ENCODE measurements at regions not wholly inside any gene's neighbourhood (a gene's known extent, or its start where the extent isn't known, plus 50 kb on each side); places are given as distances from the start of the nearest gene placed in this dataset.

DNA sequence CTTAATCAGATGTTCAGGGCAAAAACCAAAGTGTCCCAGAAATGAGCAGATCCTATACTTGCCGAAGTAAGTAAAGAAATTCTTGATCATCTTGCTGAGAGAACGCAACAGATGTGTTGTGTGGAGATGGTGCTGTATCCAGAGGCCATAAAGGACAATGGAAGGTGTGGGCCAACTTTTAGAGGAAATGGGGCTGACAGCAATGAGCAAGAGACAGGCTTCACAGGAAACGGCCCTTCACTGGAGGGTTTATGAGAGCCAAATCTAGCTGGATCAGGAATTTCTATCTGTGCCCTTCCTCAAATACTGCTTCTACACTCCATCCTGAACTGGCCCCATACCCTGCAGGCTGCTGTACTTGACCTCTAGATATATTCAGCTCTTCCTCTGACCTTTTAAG, 583.9 kb upstream of the DIPK2B start:
- H3K27me3 Mint-ChIP-seq: peaks cover 30% of the 10 kb centered on the region
- peaks cover 25% of the 10 kb centered on the region for H3K4me1 Mint-ChIP-seq (ENCODE audit: low read depth)
- no peaks in the 10 kb centered on the region for H3K36me3 Mint-ChIP-seq (ENCODE audit: low read depth)
- no peak overlapping the region for H3K4me3 Mint-ChIP-seq
- intact Hi-C loops (cut with micrococcal nuclease): no loop called here
- no peaks in the 10 kb centered on the region for H3K9me3 Mint-ChIP-seq
- H3K27ac Mint-ChIP-seq: no peak overlapping the region

- peaks cover 25% of the 10 kb centered on the region for H3K4me1 Mint-ChIP-seq (ENCODE audit: low read depth)
- H3K27me3 Mint-ChIP-seq: peaks cover 27% of the 10 kb centered on the region
- no peak overlapping the region for H3K27ac Mint-ChIP-seq
- H3K4me3 Mint-ChIP-seq: no peak overlapping the region
- H3K9me3 Mint-ChIP-seq: no peaks in the 10 kb centered on the region
- H3K36me3 Mint-ChIP-seq (ENCODE audit: low read depth): no peaks in the 10 kb centered on the region
- intact Hi-C loops (cut with micrococcal nuclease): no loop called here
These were observed 582.3 kb upstream of the DIPK2B start for GRCh38 chrX:45783002-45783401.

DNA sequence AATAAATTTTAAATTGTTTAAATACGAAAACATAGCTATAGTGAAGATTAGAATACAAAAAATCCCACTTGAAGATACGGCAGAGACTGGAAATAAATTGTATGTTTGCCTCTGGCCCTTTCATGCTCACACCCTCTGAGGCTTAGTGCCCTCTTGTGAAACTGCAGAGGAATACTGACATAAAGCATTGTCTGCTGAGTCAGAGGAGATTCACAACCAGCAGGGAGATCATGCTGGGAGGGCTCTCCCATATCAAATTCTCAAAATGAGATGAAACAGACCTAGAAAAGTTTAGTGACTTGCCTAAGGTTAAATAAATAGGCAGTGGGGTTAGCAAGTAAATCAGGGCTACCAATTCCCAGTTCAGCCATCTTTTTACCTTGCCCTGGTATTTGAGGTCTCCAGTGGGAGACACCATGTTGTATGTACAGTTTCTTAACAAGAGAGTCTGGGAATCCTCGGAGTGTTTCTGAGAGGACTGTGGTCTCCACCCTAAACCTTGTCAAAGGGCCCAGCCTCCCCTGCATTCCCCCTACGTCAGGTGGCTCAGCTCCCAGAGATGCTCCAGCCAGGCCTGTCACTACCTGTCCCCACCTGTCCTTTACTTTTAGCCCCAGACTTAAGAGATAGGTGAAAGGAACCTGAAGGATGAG, 581.4 kb upstream of the DIPK2B start:
- Mint-ChIP-seq H3K4me3 (no peak overlapping the region), H3K4me1 (ENCODE audit: low read depth) (peaks cover 32% of the 10 kb centered on the region), H3K27ac (no peak overlapping the region), H3K9me3 (no peaks in the 10 kb centered on the region), H3K27me3 (peaks cover 28% of the 10 kb centered on the region), H3K36me3 (ENCODE audit: low read depth) (no peaks in the 10 kb centered on the region)
- intact Hi-C loops (cut with micrococcal nuclease): no loop called here

DNA sequence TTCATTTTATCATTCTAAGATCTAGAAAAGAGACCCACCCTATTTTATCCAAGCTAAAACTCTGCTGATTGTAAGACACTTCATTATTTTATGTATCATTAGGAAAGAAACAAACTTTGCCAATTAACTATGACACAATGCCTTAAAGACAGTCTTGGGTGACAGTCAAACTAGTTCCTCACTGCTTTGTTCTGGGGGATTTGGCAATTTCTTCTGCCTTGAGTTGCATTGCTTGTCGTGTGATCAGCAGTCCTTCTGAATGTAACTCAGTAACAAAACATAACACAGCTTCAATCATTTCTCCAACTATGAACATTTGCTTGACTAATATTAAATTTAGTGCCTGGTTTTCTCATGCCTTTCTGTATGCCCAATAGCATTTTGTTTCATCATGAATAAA, 577.9 kb upstream of the DIPK2B start:
- Mint-ChIP-seq H3K27me3 (peaks cover 24% of the 10 kb centered on the region), H3K4me3 (no peak overlapping the region), H3K4me1 (ENCODE audit: low read depth) (peaks cover 40% of the 10 kb centered on the region), H3K9me3 (no peaks in the 10 kb centered on the region), H3K27ac (no peak overlapping the region), H3K36me3 (ENCODE audit: low read depth) (no peaks in the 10 kb centered on the region)
- intact Hi-C loops (cut with micrococcal nuclease): no loop called here

DNA sequence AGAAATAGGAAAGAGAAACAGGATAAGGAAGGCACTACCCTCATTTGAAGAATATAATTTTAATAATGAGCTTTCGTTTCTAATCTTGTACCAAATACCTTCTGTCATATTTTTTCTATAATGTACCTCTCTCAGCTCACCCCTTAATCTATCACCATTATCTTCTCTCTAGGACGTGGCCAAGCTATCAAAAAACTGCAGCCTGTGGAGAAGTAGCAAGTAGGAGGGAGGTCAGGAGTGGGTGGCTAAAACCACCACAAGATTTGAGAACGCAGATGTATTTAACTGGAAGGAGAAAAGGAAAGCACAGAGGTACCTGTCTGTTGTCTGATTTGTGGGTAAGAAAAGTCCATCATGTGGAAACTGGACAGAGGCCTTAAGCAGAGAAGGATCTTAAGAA, 576.7 kb upstream of the DIPK2B start:
- H3K27ac Mint-ChIP-seq: no peak overlapping the region
- H3K9me3 Mint-ChIP-seq: no peaks in the 10 kb centered on the region
- H3K4me1 Mint-ChIP-seq (ENCODE audit: low read depth): peaks cover 32% of the 10 kb centered on the region
- no peaks in the 10 kb centered on the region for H3K36me3 Mint-ChIP-seq (ENCODE audit: low read depth)
- peaks cover 25% of the 10 kb centered on the region for H3K27me3 Mint-ChIP-seq
- intact Hi-C loops (cut with micrococcal nuclease): no loop called here
- no peak overlapping the region for H3K4me3 Mint-ChIP-seq

DNA sequence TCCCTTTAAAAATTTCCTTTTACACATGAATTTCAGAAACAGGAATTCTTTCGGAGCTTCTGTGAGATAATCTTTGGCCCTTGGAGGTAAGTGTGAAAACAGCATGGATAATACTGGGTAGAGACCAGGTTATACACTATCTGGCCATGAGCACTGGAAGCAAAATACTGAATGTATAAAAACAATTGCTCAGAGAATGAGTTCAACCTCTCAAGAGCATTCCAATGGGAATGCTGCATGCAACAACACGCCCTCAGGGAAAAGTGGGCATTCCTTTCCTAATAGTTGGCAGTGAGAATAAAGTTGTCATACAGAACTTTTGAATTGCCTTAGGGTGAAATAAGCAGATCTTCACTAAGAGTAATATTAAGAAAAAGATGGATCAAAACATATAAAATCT, 574.8 kb upstream of the DIPK2B start:
- Mint-ChIP-seq H3K9me3 (no peaks in the 10 kb centered on the region), H3K27ac (no peak overlapping the region), H3K4me1 (ENCODE audit: low read depth) (peaks cover 45% of the 10 kb centered on the region), H3K4me3 (no peak overlapping the region), H3K36me3 (ENCODE audit: low read depth) (no peaks in the 10 kb centered on the region), H3K27me3 (peaks cover 25% of the 10 kb centered on the region)
- intact Hi-C loops (cut with micrococcal nuclease): no loop called here

DNA sequence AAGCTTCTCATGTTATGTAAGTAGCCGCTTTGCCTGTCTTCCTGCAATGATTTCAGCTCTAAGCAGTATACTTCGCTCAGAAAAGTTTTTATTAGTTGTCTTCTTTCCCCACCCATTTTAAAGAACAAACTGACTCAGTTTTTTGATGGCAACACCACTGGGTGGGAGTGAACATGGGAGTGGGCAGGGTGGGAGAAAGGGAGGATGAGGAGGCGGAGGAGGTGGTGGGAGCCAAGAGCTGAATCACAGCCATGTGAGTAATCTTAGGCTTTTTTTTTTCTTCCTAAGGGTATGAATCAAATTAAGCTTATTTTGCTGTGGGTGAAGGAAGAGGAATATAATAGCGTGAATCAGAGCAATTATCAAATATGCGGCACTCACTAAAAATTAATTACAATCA, 574.3 kb upstream of the DIPK2B start:
- Mint-ChIP-seq H3K4me3 (no peak overlapping the region), H3K4me1 (ENCODE audit: low read depth) (peaks cover 40% of the 10 kb centered on the region), H3K27me3 (peaks cover 20% of the 10 kb centered on the region), H3K36me3 (ENCODE audit: low read depth) (no peaks in the 10 kb centered on the region), H3K27ac (no peak overlapping the region), H3K9me3 (no peaks in the 10 kb centered on the region)
- intact Hi-C loops (cut with micrococcal nuclease): loop anchor here (5.0 kb wide), 1 partner anchor 32 kb away; no protein-coding TSS in a partner anchor

DNA sequence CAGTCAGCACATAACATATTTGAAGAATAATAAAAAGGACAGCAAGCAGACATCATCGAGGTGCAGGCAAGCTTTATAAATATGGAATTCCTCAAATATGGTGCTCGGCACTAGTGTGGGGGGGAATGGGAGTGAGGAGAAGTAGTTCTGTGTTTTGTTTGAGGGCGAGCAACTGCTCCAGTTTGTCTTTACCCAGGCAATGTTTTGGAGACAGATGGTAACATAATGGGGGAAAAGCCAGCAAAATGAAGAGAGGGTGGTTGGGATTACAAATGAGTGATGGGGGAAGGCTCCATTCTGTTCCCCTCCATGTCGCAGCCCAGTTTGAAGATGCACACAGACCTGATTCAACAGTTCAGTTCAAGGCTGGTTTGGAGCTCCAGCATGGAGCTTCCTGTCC, 572.9 kb upstream of the DIPK2B start:
- peak overlapping the region; percentile 25 for H3K27ac Mint-ChIP-seq
- H3K4me3 Mint-ChIP-seq: no peak overlapping the region
- peaks cover 11% of the 10 kb centered on the region for H3K27me3 Mint-ChIP-seq
- no peaks in the 10 kb centered on the region for H3K36me3 Mint-ChIP-seq (ENCODE audit: low read depth)
- no peaks in the 10 kb centered on the region for H3K9me3 Mint-ChIP-seq
- peaks cover 28% of the 10 kb centered on the region for H3K4me1 Mint-ChIP-seq (ENCODE audit: low read depth)
- intact Hi-C loops (cut with micrococcal nuclease): loop anchor here (5.0 kb wide), 1 partner anchor 34 kb away; no protein-coding TSS in a partner anchor

DNA sequence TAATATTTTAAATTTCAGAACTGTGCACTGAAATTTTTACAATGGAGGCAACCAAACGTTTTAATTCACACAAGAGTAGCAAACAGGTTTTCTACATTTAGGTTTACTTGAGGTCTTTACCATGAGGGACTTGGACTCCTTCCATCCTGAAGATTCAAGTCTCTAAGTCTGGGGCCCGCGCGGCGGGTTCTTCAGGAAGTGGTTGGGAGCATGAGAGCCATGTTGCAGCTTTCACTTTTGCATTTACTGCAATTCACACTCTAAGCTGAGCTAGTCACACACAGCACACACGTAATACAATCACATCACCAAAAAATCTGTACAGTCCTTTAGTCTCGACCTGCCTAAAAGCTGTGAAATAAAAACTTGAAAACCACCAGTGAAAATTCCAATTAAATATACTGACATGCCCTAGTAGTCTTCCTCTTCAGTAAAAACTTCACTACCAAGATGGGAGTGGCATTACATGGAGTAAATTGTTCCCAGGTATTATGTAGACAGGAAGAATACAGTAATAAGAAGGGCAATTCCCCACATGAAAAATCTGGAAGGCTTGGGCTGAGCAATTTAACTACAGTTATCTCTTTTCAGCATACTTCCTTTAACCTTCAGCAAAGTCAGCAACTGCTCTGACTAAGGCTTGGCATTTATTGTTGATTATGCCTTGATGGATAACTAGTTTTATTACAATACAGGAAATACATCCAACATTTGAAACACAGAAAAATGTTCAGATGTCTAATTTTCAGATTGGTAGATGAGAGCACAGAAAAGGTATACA, 571.1 kb upstream of the DIPK2B start:
- peak overlapping the region; percentile 73 for H3K27ac Mint-ChIP-seq
- H3K9me3 Mint-ChIP-seq: no peaks in the 10 kb centered on the region
- peak overlapping the region; percentile 40 for H3K4me3 Mint-ChIP-seq
- peaks cover 9% of the 10 kb centered on the region for H3K27me3 Mint-ChIP-seq
- intact Hi-C loops (cut with micrococcal nuclease): loop anchor here (5.0 kb wide), 1 partner anchor 36 kb away; no protein-coding TSS in a partner anchor
- H3K4me1 Mint-ChIP-seq (ENCODE audit: low read depth): peaks cover 27% of the 10 kb centered on the region
- no peaks in the 10 kb centered on the region for H3K36me3 Mint-ChIP-seq (ENCODE audit: low read depth)

DNA sequence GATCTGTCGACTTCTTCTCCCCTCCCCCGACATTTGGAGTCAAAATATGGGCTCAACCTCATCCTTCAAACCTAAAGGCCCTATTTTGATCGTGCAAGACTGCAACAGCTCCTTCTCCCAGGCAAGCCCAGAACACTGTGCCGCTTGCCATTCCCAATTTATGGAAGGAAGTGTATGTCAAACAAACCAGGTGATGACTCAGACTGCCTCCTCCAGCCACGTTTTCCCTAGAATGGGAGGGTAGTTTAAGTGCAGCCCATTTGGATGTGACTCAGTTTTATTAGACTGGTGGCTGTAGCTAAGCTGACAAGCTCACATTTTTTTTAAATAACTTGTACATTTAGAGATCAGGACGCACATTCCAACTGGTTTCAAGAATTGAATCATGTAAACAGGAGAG, 570.4 kb upstream of the DIPK2B start:
- H3K27ac Mint-ChIP-seq: peak overlapping the region; percentile 73
- intact Hi-C loops (cut with micrococcal nuclease): loop anchor here (5.0 kb wide), 1 partner anchor 36 kb away; no protein-coding TSS in a partner anchor
- H3K36me3 Mint-ChIP-seq (ENCODE audit: low read depth): no peaks in the 10 kb centered on the region
- H3K9me3 Mint-ChIP-seq: no peaks in the 10 kb centered on the region
- H3K27me3 Mint-ChIP-seq: peaks cover 8% of the 10 kb centered on the region
- peak overlapping the region; percentile 51 for H3K4me3 Mint-ChIP-seq
- peaks cover 22% of the 10 kb centered on the region for H3K4me1 Mint-ChIP-seq (ENCODE audit: low read depth)

DNA sequence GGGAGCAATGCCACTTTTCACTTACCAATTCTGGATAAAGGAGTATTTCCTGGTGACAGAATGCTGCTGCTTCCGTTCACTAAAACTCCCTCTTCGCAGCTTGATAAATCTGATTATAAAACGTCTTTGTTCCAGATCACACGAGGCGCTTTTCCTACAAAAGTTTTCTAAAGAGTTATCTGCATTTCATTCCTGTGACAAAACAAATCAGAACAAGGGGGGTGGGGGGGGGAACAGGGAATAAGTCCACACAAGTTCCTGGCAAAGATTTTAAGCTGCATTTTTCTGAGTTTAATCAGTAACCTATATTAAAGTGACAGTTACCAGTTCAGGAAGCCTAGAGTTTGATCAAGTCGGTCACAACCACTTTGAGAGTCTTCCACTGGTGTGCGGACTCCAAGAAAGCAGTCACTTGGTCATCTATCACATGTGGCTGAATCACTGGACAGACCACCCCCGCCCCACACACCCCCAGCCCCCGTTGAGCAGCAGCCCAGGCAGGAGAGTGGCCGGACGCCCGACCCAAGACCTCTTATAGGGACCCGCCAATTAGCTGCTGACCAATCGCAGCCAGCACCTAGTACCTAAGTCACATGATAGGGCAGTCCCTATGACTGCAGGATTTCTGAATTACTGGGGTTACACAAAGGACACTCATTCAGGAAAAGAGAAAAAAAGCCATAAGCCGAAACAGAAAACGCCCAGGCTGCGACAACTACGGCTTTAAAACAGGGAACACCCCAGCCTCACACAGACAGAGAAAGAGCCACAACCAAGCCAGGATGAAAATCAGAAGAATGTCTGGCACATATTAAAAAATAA, 569.3 kb upstream of the DIPK2B start:
- no peaks in the 10 kb centered on the region for H3K9me3 Mint-ChIP-seq
- peak overlapping the region; percentile 67 for H3K4me3 Mint-ChIP-seq
- intact Hi-C loops (cut with micrococcal nuclease): loop anchor here (5.0 kb wide), 1 partner anchor 37 kb away; no protein-coding TSS in a partner anchor
- no peaks in the 10 kb centered on the region for H3K36me3 Mint-ChIP-seq (ENCODE audit: low read depth)
- H3K27ac Mint-ChIP-seq: peak overlapping the region; percentile 73
- peaks cover 22% of the 10 kb centered on the region for H3K4me1 Mint-ChIP-seq (ENCODE audit: low read depth)
- peaks cover 12% of the 10 kb centered on the region for H3K27me3 Mint-ChIP-seq

- Mint-ChIP-seq H3K9me3 (no peaks in the 10 kb centered on the region), H3K27ac (peak overlapping the region; percentile 73), H3K36me3 (ENCODE audit: low read depth) (no peaks in the 10 kb centered on the region), H3K4me3 (peak overlapping the region; percentile 67), H3K27me3 (peaks cover 12% of the 10 kb centered on the region), H3K4me1 (ENCODE audit: low read depth) (peaks cover 22% of the 10 kb centered on the region)
- intact Hi-C loops (cut with micrococcal nuclease): no loop called here
These were observed 568.1 kb upstream of the DIPK2B start for GRCh38 chrX:45768666-45769236.

DNA sequence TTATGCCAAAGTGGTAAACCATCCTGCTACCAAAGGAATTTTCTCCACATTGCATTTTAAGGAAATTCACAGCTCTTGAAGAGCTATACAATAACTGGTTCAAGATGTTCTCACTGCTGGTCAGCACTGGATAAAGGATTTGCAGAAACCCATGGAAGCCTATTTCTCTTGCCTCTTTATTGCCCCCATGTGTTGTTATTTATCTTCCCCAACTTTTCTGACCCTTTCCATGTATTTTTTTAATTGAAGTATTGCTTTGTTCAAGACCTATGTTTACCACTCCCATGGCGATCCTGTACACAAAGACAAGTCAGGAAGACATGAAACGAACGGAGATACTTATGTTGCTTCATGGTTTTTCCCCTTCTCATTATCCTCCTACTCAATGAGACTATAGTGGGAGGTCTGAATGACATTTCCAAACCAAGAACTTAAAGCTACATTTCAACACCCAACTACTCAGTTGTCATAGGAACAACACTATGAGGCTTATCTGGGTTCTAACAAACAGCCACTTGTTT, 566.4 kb upstream of the DIPK2B start:
- H3K27ac Mint-ChIP-seq: peak overlapping the region; percentile 42
- no peaks in the 10 kb centered on the region for H3K36me3 Mint-ChIP-seq (ENCODE audit: low read depth)
- H3K9me3 Mint-ChIP-seq: no peaks in the 10 kb centered on the region
- H3K4me1 Mint-ChIP-seq (ENCODE audit: low read depth): peaks cover 24% of the 10 kb centered on the region
- H3K4me3 Mint-ChIP-seq: peak overlapping the region; percentile 59
- intact Hi-C loops (cut with micrococcal nuclease): no loop called here
- H3K27me3 Mint-ChIP-seq: peaks cover 6% of the 10 kb centered on the region
